Mucosa of stomach (tissue), 1 donor: ENCODE measurements at regions not wholly inside any gene's neighbourhood (a gene's known extent, or its start where the extent isn't known, plus 50 kb on each side); places are given as distances from the start of the nearest gene placed in this dataset.

Experiments used
- H3K27me3 ChIP-seq: one replicate; pipeline ENCODE4 v1.7.0; 2013; ENCODE audit warnings: mild to moderate bottlenecking, low read length; ENCODE audit not compliant: control insufficient read depth, insufficient read depth
- H3K36me3 ChIP-seq: one replicate; pipeline ENCODE4 v1.7.0; 2013; ENCODE audit warnings: low read length; ENCODE audit not compliant: control insufficient read depth, insufficient read depth
- H3K4me1 ChIP-seq: one replicate; pipeline ENCODE4 v1.7.0; 2013; ENCODE audit warnings: mild to moderate bottlenecking, low read length; ENCODE audit not compliant: control insufficient read depth, insufficient read depth
- H3K4me3 ChIP-seq: one replicate; pipeline ENCODE4 v1.7.0; 2013; ENCODE audit warnings: low read length
- H3K9ac ChIP-seq: one replicate; pipeline ENCODE4 v1.7.0; 2013; ENCODE audit warnings: mild to moderate bottlenecking, low read length, moderate library complexity
- H3K9me3 ChIP-seq: one replicate; pipeline ENCODE4 v1.7.0; 2013; ENCODE audit warnings: mild to moderate bottlenecking, low read length, moderate library complexity; ENCODE audit not compliant: control insufficient read depth
- donor health status: Pancreatic carcinoma.

- Histone ChIP-seq H3K9ac (no peak overlapping the region), H3K4me1 (no peaks in the 10 kb centered on the region), H3K9me3 (no peaks in the 10 kb centered on the region), H3K27me3 (no peaks in the 10 kb centered on the region), H3K36me3 (no peaks in the 10 kb centered on the region), H3K4me3 (no peak overlapping the region)
Observed at GRCh38 chr15:69713726-69714559, 261.3 kb downstream of the RPLP1 start.

- Histone ChIP-seq H3K4me3 (no peak overlapping the region), H3K27me3 (no peaks in the 10 kb centered on the region), H3K9me3 (no peaks in the 10 kb centered on the region), H3K4me1 (no peaks in the 10 kb centered on the region), H3K36me3 (no peaks in the 10 kb centered on the region), H3K9ac (no peak overlapping the region)
Observed at GRCh38 chr15:69715210-69715609, 262.6 kb downstream of the RPLP1 start.

- H3K9me3 ChIP-seq: no peaks in the 10 kb centered on the region
- H3K4me3 ChIP-seq: no peak overlapping the region
- no peaks in the 10 kb centered on the region for H3K27me3 ChIP-seq
- H3K4me1 ChIP-seq: no peaks in the 10 kb centered on the region
- no peaks in the 10 kb centered on the region for H3K36me3 ChIP-seq
- no peak overlapping the region for H3K9ac ChIP-seq
Observed at GRCh38 chr15:69718436-69718835, 265.8 kb downstream of the RPLP1 start.

- H3K4me3 ChIP-seq: no peak overlapping the region
- H3K9me3 ChIP-seq: no peaks in the 10 kb centered on the region
- H3K27me3 ChIP-seq: no peaks in the 10 kb centered on the region
- H3K9ac ChIP-seq: no peak overlapping the region
- no peaks in the 10 kb centered on the region for H3K4me1 ChIP-seq
- H3K36me3 ChIP-seq: no peaks in the 10 kb centered on the region
Observed at GRCh38 chr15:69718916-69719315, 266.3 kb downstream of the RPLP1 start.

GRCh38 chr15:69719527-69720240 lies 267.1 kb downstream of the RPLP1 start:
- H3K9ac ChIP-seq: no peak overlapping the region
- H3K9me3 ChIP-seq: no peaks in the 10 kb centered on the region
- H3K36me3 ChIP-seq: no peaks in the 10 kb centered on the region
- no peaks in the 10 kb centered on the region for H3K27me3 ChIP-seq
- H3K4me3 ChIP-seq: no peak overlapping the region
- H3K4me1 ChIP-seq: no peaks in the 10 kb centered on the region

GRCh38 chr15:69720536-69720935 lies 267.9 kb downstream of the RPLP1 start:
- no peak overlapping the region for H3K9ac ChIP-seq
- no peak overlapping the region for H3K4me3 ChIP-seq
- no peaks in the 10 kb centered on the region for H3K4me1 ChIP-seq
- no peaks in the 10 kb centered on the region for H3K27me3 ChIP-seq
- no peaks in the 10 kb centered on the region for H3K36me3 ChIP-seq
- H3K9me3 ChIP-seq: no peaks in the 10 kb centered on the region

- Histone ChIP-seq H3K36me3 (no peaks in the 10 kb centered on the region), H3K4me1 (no peaks in the 10 kb centered on the region), H3K4me3 (no peak overlapping the region), H3K9me3 (no peaks in the 10 kb centered on the region), H3K9ac (no peak overlapping the region), H3K27me3 (no peaks in the 10 kb centered on the region)
Observed at GRCh38 chr15:69722924-69723323, 270.3 kb downstream of the RPLP1 start.

- Histone ChIP-seq H3K9ac (no peak overlapping the region), H3K4me1 (no peaks in the 10 kb centered on the region), H3K9me3 (no peaks in the 10 kb centered on the region), H3K4me3 (no peak overlapping the region), H3K36me3 (no peaks in the 10 kb centered on the region), H3K27me3 (no peaks in the 10 kb centered on the region)
Observed at GRCh38 chr15:69723404-69724096, 270.9 kb downstream of the RPLP1 start.

- H3K27me3 ChIP-seq: no peaks in the 10 kb centered on the region
- H3K9ac ChIP-seq: no peak overlapping the region
- H3K4me3 ChIP-seq: no peak overlapping the region
- no peaks in the 10 kb centered on the region for H3K36me3 ChIP-seq
- no peaks in the 10 kb centered on the region for H3K9me3 ChIP-seq
- H3K4me1 ChIP-seq: no peaks in the 10 kb centered on the region
Observed at GRCh38 chr15:69724333-69724732, 271.7 kb downstream of the RPLP1 start.

GRCh38 chr15:69725275-69725674 lies 272.7 kb downstream of the RPLP1 start:
- Histone ChIP-seq H3K27me3 (no peaks in the 10 kb centered on the region), H3K4me1 (no peaks in the 10 kb centered on the region), H3K9ac (no peak overlapping the region), H3K4me3 (no peak overlapping the region), H3K9me3 (no peaks in the 10 kb centered on the region), H3K36me3 (no peaks in the 10 kb centered on the region)

GRCh38 chr15:69725957-69726356 lies 273.3 kb downstream of the RPLP1 start:
- no peak overlapping the region for H3K4me3 ChIP-seq
- no peaks in the 10 kb centered on the region for H3K27me3 ChIP-seq
- no peaks in the 10 kb centered on the region for H3K9me3 ChIP-seq
- H3K36me3 ChIP-seq: no peaks in the 10 kb centered on the region
- no peaks in the 10 kb centered on the region for H3K4me1 ChIP-seq
- H3K9ac ChIP-seq: no peak overlapping the region
